K562 (cell line): ENCODE measurements at regions not wholly inside any gene's neighbourhood (a gene's known extent, or its start where the extent isn't known, plus 50 kb on each side); places are given as distances from the start of the nearest gene placed in this dataset.

Experiments
- ATAC-seq: fragments of 200-7000 bp; cut with Tn5 transposase; 3 replicates; pipeline ENCODE4 v1.9.1; 2020; ENCODE audit warnings: moderate library complexity
- BruUV-seq: library from RNA; stranded (reverse); fragments of 400-500 nt; replicated peaks from 2 replicates; lab custom pipeline; 2021; lab: Mats Ljungman, UMichigan
- CTCF ChIA-PET: fragments of 300-600 bp; formaldehyde crosslinking; extraction: SDS; loops from one replicate; lab custom pipeline; 2021; ENCODE audit warnings: low intra/inter-chr PET ratio; lab: Yijun Ruan, JAX
- POLR2A ChIA-PET: fragments of 300-600, 350-650 bp; sonication (Branson Sonifier 250); formaldehyde crosslinking; extraction: SDS; loops from one replicate; lab custom pipeline; 2021; ENCODE audit warnings: antibody characterized with exemption, inconsistent platforms; lab: Yijun Ruan, JAX
- DNase-seq, 4 experiments: peaks; one replicate each; pipeline versions ENCODE4 v3.0.0 to v3.0.0-alpha.2; 2011 to 2018; ENCODE audit warnings: low spot score in 3 of 4, mixed read lengths in 3 of 4; ENCODE audit errors: extremely low read depth in 1 of 4
- FAIRE-seq: peaks from 2 replicates; lab custom pipeline; 2011; peaks lifted over from hg19 to GRCh38; lab: Jason Lieb, UNC
- H2AFZ ChIP-seq: 2 replicates; pipeline ENCODE4 v1.6.0; 2011; ENCODE audit warnings: low read depth, low read length, control low read depth, inconsistent platforms
- H3K27ac ChIP-seq: fragments of 200-600 bp; 3 replicates; pipeline ENCODE4 v1.8.0; 2011; ENCODE audit warnings: low read depth, mild to moderate bottlenecking, control low read depth, inconsistent platforms, low read length, moderate library complexity, mixed read lengths; ENCODE audit errors: extremely low read depth
- H3K27me3 ChIP-seq, 2 experiments: fragments of 300-600 bp in 1 of 2; 2 replicates in 1 of 2; 3 replicates in 1 of 2; pipeline versions ENCODE4 v1.6.0 to v1.8.0; 2011; ENCODE audit warnings: inconsistent platforms in 2 of 2, low read length in 2 of 2, mild to moderate bottlenecking in 1 of 2, mixed read lengths in 1 of 2, moderate library complexity in 1 of 2; ENCODE audit not compliant: control insufficient read depth in 2 of 2, insufficient read depth in 2 of 2
- H3K36me3 ChIP-seq: fragments of 300-600 bp; 3 replicates; pipeline ENCODE4 v1.8.0; 2011; ENCODE audit warnings: mild to moderate bottlenecking, low read length, inconsistent platforms; ENCODE audit not compliant: control insufficient read depth, insufficient read depth
- H3K4me1 ChIP-seq, 2 experiments: fragments of 200-600 bp in 1 of 2; replicated peaks in 1 of 2; 2 replicates in 1 of 2; 3 replicates in 1 of 2; pipeline versions ENCODE4 v1.5.1 to v1.8.0; 2011; ENCODE audit warnings: inconsistent platforms in 2 of 2, low read length in 2 of 2, mild to moderate bottlenecking in 1 of 2, mixed read lengths in 1 of 2, moderate library complexity in 1 of 2; ENCODE audit not compliant: control insufficient read depth in 2 of 2, insufficient read depth in 2 of 2
- H3K4me2 ChIP-seq: 2 replicates; pipeline ENCODE4 v1.6.1; 2011; ENCODE audit warnings: low read length, control low read depth, inconsistent platforms, mixed read lengths; ENCODE audit not compliant: insufficient read depth
- H3K4me3 ChIP-seq: fragments of 200-600 bp; sonication (generic), shearing (Covaris generic); 2 replicates; pipeline ENCODE4 v1.5.1; 2016; ENCODE audit warnings: control low read depth, inconsistent platforms
- H3K79me2 ChIP-seq: fragments of 200-600 bp; 3 replicates; pipeline ENCODE4 v1.8.0; 2011; ENCODE audit warnings: low read length, inconsistent platforms; ENCODE audit not compliant: control insufficient read depth, insufficient read depth
- H3K9ac ChIP-seq, 2 experiments: 2 replicates each; pipeline versions ENCODE4 v1.6.0 to v1.6.1; 2011; ENCODE audit warnings: low read depth in 2 of 2, low read length in 2 of 2, control low read depth in 1 of 2, inconsistent platforms in 1 of 2, mild to moderate bottlenecking in 1 of 2, mixed read lengths in 1 of 2; ENCODE audit not compliant: insufficient read depth in 1 of 2
- H3K9me1 ChIP-seq: one replicate; pipeline ENCODE4 v1.6.0; 2011; ENCODE audit warnings: inconsistent platforms, mild to moderate bottlenecking, low read length, moderate library complexity; ENCODE audit not compliant: control insufficient read depth, insufficient read depth
- H3K9me3 ChIP-seq: replicated peaks from 2 replicates; pipeline ENCODE4 v1.5.1; 2011; ENCODE audit warnings: low read depth, low read length, inconsistent platforms; ENCODE audit not compliant: control insufficient read depth, insufficient read depth
- H4K20me1 ChIP-seq: replicated peaks from 2 replicates; pipeline ENCODE4 v1.6.1; 2011; ENCODE audit warnings: low read length, inconsistent platforms, mixed read lengths; ENCODE audit not compliant: control insufficient read depth, insufficient read depth
- E2F3 ChIP-seq: fragments of 250-450 bp; sonication (Bioruptor Pico); IDR thresholded peaks from 2 replicates; pipeline ENCODE4 v1.4.0; 2020; ENCODE audit warnings: mild to moderate bottlenecking
- SMARCB1 ChIP-seq: IDR thresholded peaks from 2 replicates; pipeline ENCODE4 v1.6.1; 2011; ENCODE audit warnings: improper control_type of control experiment, low read depth; ENCODE audit not compliant: insufficient read length
- WGBS: fragments of 100-300 bp; shearing (Covaris generic); methylation state at CpG from one replicate; pipeline ENCODE4 v1.1.6; 2016; ENCODE audit warnings: low coverage, mixed read lengths; ENCODE audit not compliant: insufficient coverage; ENCODE audit errors: missing lambda C conversion rate; 5-methylcytosine and 5-hydroxymethylcytosine counted together
- in situ Hi-C: fragments of 300-500 bp; cut with MboI; formaldehyde crosslinking; loops from 4 replicates; pipeline ENCODE4 v1.15.0; 2018; ENCODE audit warnings: inconsistent platforms, mixed read lengths
- intact Hi-C: fragments of 100-400 bp; cut with micrococcal nuclease; formaldehyde crosslinking; loops from 2 replicates; pipeline ENCODE4 v1.14.2; 2022
- TF ChIP-seq, protein P1 (sequence below), 2 experiments: fragments of 250-450 bp in 1 of 2; fragments of 450-650 bp in 1 of 2; sonication (Bioruptor Pico) in 1 of 2; IDR thresholded peaks; 2 replicates each; pipeline versions ENCODE4 v1.6.1 to v1.8.0; 2016 to 2021; ENCODE audit warnings: mild to moderate bottlenecking in 2 of 2, moderate library complexity in 2 of 2, missing compliant biosample characterization in 1 of 2, missing genetic modification characterization in 1 of 2
- TF ChIP-seq, protein P2 (sequence below): fragments of 250-450 bp; sonication (Bioruptor Pico); IDR thresholded peaks from 2 replicates; pipeline ENCODE4 v1.8.0; 2022; ENCODE audit warnings: moderate library complexity, mild to moderate bottlenecking, inconsistent platforms
- TF ChIP-seq, protein P3 (sequence below), 2 experiments: fragments of 450-650 bp in 1 of 2; sonication (generic) in 1 of 2; formaldehyde crosslinking in 1 of 2; IDR thresholded peaks; 2 replicates each; pipeline versions ENCODE4 v1.7.1 to v1.9.0; 2016 to 2022; ENCODE audit warnings: inconsistent platforms in 1 of 2, mild to moderate bottlenecking in 1 of 2, missing genetic modification reagents in 1 of 2
- TF ChIP-seq, protein P4 (sequence below): sonication (generic); formaldehyde crosslinking; IDR thresholded peaks from 2 replicates; pipeline ENCODE4 v1.8.0; 2023; ENCODE audit warnings: mild to moderate bottlenecking, missing genetic modification reagents

- CTCF ChIA-PET = no interaction called here
- Histone ChIP-seq H3K4me1 (no peaks in the 10 kb centered on the region), H3K4me2 (no peak overlapping the region), H3K4me3 (no peak overlapping the region), H3K9me3 (no peaks in the 10 kb centered on the region), H3K9me1 (no peaks in the 10 kb centered on the region), H3K27me3 (peaks cover 4 to 14% of the 10 kb centered on the region in 2 experiments; a peak in 4 of 5 replicates), H3K27ac (no peak overlapping the region), H3K79me2 (no peaks in the 10 kb centered on the region), H3K9ac (no peak overlapping the region), H4K20me1 (no peaks in the 10 kb centered on the region), H3K36me3 (no peaks in the 10 kb centered on the region), H2AFZ (no peak overlapping the region)
- FAIRE-seq (no peak), ATAC-seq (no peak), DNase-seq (no peak)
- intact Hi-C loops (no loop called here), in situ Hi-C loops (no loop called here)
- 4% methylated on average over 6 of the region's 6 CpGs for WGBS
- POLR2A ChIA-PET = interaction anchor here (1.3 kb wide), 1 partner anchor 10 kb away, joined by 3 read pairs; no protein-coding TSS in a partner anchor
- BruUV-seq = no TSS peak
- TF ChIP-seq SMARCB1 (no peak), E2F3 (no peak)
- TF ChIP-seq, protein P1, sequence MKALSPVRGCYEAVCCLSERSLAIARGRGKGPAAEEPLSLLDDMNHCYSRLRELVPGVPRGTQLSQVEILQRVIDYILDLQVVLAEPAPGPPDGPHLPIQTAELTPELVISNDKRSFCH (CRISPR knock-in tag; IDR thresholded peaks at IDR 0.05) = no peak
- TF ChIP-seq, protein P1 (tag; IDR thresholded peaks at IDR 0.05) = no peak
- TF ChIP-seq, protein P2, sequence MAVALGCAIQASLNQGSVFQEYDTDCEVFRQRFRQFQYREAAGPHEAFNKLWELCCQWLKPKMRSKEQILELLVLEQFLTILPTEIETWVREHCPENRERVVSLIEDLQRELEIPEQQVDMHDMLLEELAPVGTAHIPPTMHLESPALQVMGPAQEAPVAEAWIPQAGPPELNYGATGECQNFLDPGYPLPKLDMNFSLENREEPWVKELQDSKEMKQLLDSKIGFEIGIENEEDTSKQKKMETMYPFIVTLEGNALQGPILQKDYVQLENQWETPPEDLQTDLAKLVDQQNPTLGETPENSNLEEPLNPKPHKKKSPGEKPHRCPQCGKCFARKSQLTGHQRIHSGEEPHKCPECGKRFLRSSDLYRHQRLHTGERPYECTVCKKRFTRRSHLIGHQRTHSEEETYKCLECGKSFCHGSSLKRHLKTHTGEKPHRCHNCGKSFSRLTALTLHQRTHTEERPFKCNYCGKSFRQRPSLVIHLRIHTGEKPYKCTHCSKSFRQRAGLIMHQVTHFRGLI (CRISPR knock-in tag) = no peak
- TF ChIP-seq, protein P3, sequence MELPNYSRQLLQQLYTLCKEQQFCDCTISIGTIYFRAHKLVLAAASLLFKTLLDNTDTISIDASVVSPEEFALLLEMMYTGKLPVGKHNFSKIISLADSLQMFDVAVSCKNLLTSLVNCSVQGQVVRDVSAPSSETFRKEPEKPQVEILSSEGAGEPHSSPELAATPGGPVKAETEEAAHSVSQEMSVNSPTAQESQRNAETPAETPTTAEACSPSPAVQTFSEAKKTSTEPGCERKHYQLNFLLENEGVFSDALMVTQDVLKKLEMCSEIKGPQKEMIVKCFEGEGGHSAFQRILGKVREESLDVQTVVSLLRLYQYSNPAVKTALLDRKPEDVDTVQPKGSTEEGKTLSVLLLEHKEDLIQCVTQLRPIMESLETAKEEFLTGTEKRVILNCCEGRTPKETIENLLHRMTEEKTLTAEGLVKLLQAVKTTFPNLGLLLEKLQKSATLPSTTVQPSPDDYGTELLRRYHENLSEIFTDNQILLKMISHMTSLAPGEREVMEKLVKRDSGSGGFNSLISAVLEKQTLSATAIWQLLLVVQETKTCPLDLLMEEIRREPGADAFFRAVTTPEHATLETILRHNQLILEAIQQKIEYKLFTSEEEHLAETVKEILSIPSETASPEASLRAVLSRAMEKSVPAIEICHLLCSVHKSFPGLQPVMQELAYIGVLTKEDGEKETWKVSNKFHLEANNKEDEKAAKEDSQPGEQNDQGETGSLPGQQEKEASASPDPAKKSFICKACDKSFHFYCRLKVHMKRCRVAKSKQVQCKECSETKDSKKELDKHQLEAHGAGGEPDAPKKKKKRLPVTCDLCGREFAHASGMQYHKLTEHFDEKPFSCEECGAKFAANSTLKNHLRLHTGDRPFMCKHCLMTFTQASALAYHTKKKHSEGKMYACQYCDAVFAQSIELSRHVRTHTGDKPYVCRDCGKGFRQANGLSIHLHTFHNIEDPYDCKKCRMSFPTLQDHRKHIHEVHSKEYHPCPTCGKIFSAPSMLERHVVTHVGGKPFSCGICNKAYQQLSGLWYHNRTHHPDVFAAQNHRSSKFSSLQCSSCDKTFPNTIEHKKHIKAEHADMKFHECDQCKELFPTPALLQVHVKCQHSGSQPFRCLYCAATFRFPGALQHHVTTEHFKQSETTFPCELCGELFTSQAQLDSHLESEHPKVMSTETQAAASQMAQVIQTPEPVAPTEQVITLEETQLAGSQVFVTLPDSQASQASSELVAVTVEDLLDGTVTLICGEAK (IDR thresholded peaks at IDR 0.05) = no peak
- TF ChIP-seq, protein P3 (CRISPR knock-in tag; IDR thresholded peaks at IDR 0.05) = no peak
- TF ChIP-seq, protein P4, sequence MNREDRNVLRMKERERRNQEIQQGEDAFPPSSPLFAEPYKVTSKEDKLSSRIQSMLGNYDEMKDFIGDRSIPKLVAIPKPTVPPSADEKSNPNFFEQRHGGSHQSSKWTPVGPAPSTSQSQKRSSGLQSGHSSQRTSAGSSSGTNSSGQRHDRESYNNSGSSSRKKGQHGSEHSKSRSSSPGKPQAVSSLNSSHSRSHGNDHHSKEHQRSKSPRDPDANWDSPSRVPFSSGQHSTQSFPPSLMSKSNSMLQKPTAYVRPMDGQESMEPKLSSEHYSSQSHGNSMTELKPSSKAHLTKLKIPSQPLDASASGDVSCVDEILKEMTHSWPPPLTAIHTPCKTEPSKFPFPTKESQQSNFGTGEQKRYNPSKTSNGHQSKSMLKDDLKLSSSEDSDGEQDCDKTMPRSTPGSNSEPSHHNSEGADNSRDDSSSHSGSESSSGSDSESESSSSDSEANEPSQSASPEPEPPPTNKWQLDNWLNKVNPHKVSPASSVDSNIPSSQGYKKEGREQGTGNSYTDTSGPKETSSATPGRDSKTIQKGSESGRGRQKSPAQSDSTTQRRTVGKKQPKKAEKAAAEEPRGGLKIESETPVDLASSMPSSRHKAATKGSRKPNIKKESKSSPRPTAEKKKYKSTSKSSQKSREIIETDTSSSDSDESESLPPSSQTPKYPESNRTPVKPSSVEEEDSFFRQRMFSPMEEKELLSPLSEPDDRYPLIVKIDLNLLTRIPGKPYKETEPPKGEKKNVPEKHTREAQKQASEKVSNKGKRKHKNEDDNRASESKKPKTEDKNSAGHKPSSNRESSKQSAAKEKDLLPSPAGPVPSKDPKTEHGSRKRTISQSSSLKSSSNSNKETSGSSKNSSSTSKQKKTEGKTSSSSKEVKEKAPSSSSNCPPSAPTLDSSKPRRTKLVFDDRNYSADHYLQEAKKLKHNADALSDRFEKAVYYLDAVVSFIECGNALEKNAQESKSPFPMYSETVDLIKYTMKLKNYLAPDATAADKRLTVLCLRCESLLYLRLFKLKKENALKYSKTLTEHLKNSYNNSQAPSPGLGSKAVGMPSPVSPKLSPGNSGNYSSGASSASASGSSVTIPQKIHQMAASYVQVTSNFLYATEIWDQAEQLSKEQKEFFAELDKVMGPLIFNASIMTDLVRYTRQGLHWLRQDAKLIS (CRISPR knock-in tag) = no peak
Observed at GRCh38 chr13:50766013-50766412, 77.5 kb downstream of the DLEU7 start.
